ENCODE measurements at regions not wholly inside any gene's neighbourhood (a gene's known extent, or its start where the extent isn't known, plus 50 kb on each side); places are given as distances from the start of the nearest gene placed in this dataset.
"Not testable (repeated sequence)": the region's sequence is repeated elsewhere in the genome, so short reads cannot be mapped to it uniquely, and the experiment has no call there.

DNA sequence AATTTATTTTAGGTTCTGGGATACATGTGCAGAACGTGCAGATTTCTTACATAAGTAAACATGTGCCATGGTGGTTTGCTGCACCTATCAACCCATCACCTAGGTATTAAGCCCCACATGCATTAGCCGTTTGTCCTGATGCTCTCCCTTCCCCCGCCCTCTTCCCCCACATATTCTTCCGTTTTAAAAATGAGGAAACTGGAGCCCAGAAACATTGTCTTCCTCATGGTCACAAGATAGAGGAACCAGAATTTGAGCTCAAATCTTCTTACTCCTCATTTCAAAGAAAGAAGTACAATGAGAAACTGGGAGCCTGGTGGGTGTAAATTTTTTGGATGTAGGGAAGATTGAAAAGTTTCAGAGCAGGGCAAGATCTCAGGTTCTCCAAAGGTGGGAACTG lies 56.1 kb upstream of the USP3 start:
- no peaks in the 10 kb centered on the region for H3K9me3 ChIP-seq
- no peaks in the 10 kb centered on the region for H3K27me3 ChIP-seq (replicated peaks in 1 of 7)
- H3K4me3 ChIP-seq: peak overlapping the region in 1 of 8 donors; percentile 40
- WGBS, 5 donors: 19 to 43% (median 39%) methylated on average over 4 of the region's 4 CpGs
- H3K27ac ChIP-seq: peak overlapping the region in 7 of 8 donors; percentile 74 to 96 (median 79)
- no peak for DNase-seq
- intact Hi-C loops (cut with DNase I; ENCODE audit: low total_unique reads): no loop called here
- H3K4me1 ChIP-seq: peaks cover 0 to 40% (median 5%) of the 10 kb centered on the region in 6 donors
- H3K36me3 ChIP-seq: no peaks in the 10 kb centered on the region
- no peak for TF ChIP-seq POLR2AphosphoS5 (IDR thresholded peaks at IDR 0.05)
- no peak for TF ChIP-seq POLR2A (IDR thresholded peaks at IDR 0.05)
- TF ChIP-seq, protein P1, sequence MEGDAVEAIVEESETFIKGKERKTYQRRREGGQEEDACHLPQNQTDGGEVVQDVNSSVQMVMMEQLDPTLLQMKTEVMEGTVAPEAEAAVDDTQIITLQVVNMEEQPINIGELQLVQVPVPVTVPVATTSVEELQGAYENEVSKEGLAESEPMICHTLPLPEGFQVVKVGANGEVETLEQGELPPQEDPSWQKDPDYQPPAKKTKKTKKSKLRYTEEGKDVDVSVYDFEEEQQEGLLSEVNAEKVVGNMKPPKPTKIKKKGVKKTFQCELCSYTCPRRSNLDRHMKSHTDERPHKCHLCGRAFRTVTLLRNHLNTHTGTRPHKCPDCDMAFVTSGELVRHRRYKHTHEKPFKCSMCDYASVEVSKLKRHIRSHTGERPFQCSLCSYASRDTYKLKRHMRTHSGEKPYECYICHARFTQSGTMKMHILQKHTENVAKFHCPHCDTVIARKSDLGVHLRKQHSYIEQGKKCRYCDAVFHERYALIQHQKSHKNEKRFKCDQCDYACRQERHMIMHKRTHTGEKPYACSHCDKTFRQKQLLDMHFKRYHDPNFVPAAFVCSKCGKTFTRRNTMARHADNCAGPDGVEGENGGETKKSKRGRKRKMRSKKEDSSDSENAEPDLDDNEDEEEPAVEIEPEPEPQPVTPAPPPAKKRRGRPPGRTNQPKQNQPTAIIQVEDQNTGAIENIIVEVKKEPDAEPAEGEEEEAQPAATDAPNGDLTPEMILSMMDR (IDR thresholded peaks at IDR 0.05 in 8 of 11, conservative IDR thresholded peaks at IDR 0.05 in 3 of 11): no peak

DNA sequence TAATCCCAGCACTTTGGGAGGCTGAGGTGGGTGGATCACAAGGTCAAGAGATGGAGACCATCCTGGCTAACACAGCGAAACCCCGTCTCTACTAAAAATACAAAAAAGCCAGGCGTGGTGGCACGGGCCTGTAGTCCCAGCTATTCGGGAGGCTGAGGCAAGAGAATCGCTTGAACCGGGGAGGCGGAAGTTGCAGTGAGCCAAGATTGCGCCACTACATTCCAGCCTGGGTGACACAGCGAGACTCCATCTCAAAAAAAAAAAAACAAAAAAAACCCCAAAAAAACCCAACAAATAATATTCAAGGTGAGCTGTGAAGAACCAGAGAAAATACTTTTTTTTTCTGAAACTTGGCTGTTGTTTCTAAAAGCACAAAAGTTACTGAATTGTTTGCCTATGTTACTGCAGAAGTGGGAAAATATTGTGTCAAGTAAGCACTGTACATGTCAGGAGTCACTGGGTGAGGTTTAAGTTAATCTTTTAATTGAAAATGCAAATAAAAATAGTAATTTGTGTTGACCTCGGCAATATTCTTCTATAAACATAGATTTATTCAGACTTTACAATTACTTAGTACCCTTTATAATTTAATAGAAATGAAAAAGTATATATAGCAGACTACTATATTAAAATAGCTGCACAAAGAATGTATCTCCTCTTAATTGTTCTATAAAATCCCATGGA lies 55.4 kb upstream of the USP3 start:
- H3K9me3 ChIP-seq; H3K27me3 ChIP-seq (replicated peaks in 1 of 7); intact Hi-C loops (cut with DNase I; ENCODE audit: low total_unique reads); H3K36me3 ChIP-seq: not testable (repeated sequence)
- DNase-seq: peak; percentile 84
- 53 to 94% (median 76%) methylated on average over 11 of the region's 11 CpGs for WGBS, 5 donors
- H3K4me3 ChIP-seq: peak overlapping the region in 1 of 8 donors; percentile 40
- peaks cover 0 to 40% (median 5%) of the 10 kb centered on the region in 6 donors for H3K4me1 ChIP-seq
- peak in 2 of 3 donors; percentile 21 to 24 for TF ChIP-seq POLR2AphosphoS5 (IDR thresholded peaks at IDR 0.05)
- H3K27ac ChIP-seq: peak overlapping the region in 7 of 8 donors; percentile 74 to 96 (median 79)

DNA sequence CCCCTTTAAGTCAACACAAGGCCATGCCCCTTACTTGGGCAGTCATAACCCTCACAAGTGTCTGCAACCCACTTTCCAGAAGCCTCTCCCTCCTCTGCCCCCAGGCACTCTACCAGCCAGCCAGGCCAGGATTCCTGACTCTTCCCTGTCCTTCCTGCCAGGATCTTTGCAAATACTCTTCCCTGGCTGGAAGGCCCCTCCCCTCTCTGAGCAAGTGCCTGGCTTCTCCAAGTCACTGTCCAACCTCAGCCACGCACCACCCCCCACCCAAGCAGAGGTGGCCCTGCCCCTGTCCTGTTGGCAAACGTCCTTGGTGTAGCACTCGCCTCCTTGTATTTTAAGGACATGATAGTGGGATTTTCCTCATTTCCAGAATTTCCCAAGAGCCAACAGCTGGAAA lies 54.7 kb upstream of the USP3 start:
- Histone ChIP-seq H3K4me1 (peaks cover 0 to 40% (median 5%) of the 10 kb centered on the region in 6 donors), H3K36me3 (no peaks in the 10 kb centered on the region), H3K27me3 (replicated peaks in 1 of 7) (no peaks in the 10 kb centered on the region), H3K4me3 (no peak overlapping the region), H3K27ac (peak overlapping the region in 4 of 8 donors; percentile 75 to 96 (median 84)), H3K9me3 (no peaks in the 10 kb centered on the region)
- no peak for DNase-seq
- no peak for TF ChIP-seq POLR2AphosphoS5 (IDR thresholded peaks at IDR 0.05)
- TF ChIP-seq, protein P1 (IDR thresholded peaks at IDR 0.05 in 8 of 11, conservative IDR thresholded peaks at IDR 0.05 in 3 of 11): no peak
- TF ChIP-seq POLR2A (IDR thresholded peaks at IDR 0.05): no peak
- intact Hi-C loops (cut with DNase I; ENCODE audit: low total_unique reads): no loop called here
- WGBS, 5 donors: 56 to 76% (median 62%) methylated on average over 3 of the region's 3 CpGs

DNA sequence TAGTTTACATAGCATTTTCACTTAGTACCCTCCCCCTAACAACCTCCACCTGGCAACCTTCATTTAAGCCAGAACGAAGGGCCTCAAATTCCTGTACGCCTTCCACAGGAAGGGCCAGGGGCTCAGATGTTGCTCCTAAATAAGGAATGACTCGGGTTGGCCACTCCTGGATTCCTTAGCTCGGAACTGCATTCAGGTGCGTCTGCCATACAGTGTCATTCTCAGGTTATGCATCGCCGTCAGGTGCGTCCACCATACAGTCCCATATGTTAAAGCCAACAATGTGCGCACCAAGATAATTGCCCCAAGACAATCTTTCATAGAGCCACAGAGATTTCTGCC lies 53.5 kb upstream of the USP3 start:
- H3K27ac ChIP-seq: no peak overlapping the region
- no peaks in the 10 kb centered on the region for H3K9me3 ChIP-seq
- DNase-seq: no peak
- intact Hi-C loops (cut with DNase I; ENCODE audit: low total_unique reads): no loop called here
- 90 to 99% (median 96%) methylated on average over 9 of the region's 9 CpGs for WGBS, 5 donors
- H3K36me3 ChIP-seq: no peaks in the 10 kb centered on the region
- TF ChIP-seq, protein P1 (IDR thresholded peaks at IDR 0.05 in 8 of 11, conservative IDR thresholded peaks at IDR 0.05 in 3 of 11): no peak
- no peak for TF ChIP-seq POLR2A (IDR thresholded peaks at IDR 0.05)
- TF ChIP-seq POLR2AphosphoS5 (IDR thresholded peaks at IDR 0.05): no peak
- peaks cover 0 to 44% (median 5%) of the 10 kb centered on the region in 6 donors for H3K4me1 ChIP-seq
- H3K27me3 ChIP-seq (replicated peaks in 1 of 7): no peaks in the 10 kb centered on the region
- H3K4me3 ChIP-seq: no peak overlapping the region

Measured in spleen (tissue), 11 donors.